PC-9 (cell line): ENCODE measurements at regions not wholly inside any gene's neighbourhood (a gene's known extent, or its start where the extent isn't known, plus 50 kb on each side); places are given as distances from the start of the nearest gene placed in this dataset.

Experiments
- BruUV-seq: library from RNA; stranded (reverse); fragments of 400-500 nt; replicated peaks from 2 replicates; lab custom pipeline; 2021; lab: Mats Ljungman, UMichigan
- CTCF ChIA-PET: fragments of 300-600 bp; sonication (Branson Sonifier 250); formaldehyde crosslinking; loops from one replicate; lab custom pipeline; 2022; ENCODE audit warnings: antibody characterized with exemption; lab: Charles Lee
- POLR2A ChIA-PET: fragments of 300-600 bp; sonication (Branson Sonifier 250); formaldehyde crosslinking; loops from one replicate; lab custom pipeline; 2022; ENCODE audit warnings: antibody characterized with exemption; ENCODE audit not compliant: unreplicated experiment; lab: Charles Lee
- DNase-seq, 2 experiments: peaks; one replicate each; pipeline versions ENCODE4 v3.0.0 to v3.0.0-alpha.2; 2015 to 2022; ENCODE audit warnings: mixed read lengths in 1 of 2
- H2AFZ ChIP-seq: fragments of 200-600 bp; sonication (generic); 2 replicates; pipeline ENCODE4 v1.8.1; 2017; ENCODE audit warnings: antibody characterized with exemption
- H3F3A ChIP-seq: fragments of 200-600 bp; sonication (generic); 2 replicates; pipeline ENCODE4 v1.8.1; 2017; ENCODE audit warnings: antibody characterized with exemption, mild to moderate bottlenecking, low read depth; ENCODE audit not compliant: insufficient read depth
- H3K27ac ChIP-seq: fragments of 200-600 bp; sonication (generic); 2 replicates; pipeline ENCODE4 v1.6.1; 2016; ENCODE audit warnings: mixed run types
- H3K27me3 ChIP-seq: fragments of 200-600 bp; sonication (generic); 2 replicates; pipeline ENCODE4 v1.6.1; 2016; ENCODE audit warnings: low read depth, mixed run types; ENCODE audit not compliant: insufficient read depth
- H3K36me3 ChIP-seq: fragments of 200-600 bp; sonication (generic); 2 replicates; pipeline ENCODE4 v1.6.1; 2016; ENCODE audit warnings: low read depth, mixed run types
- H3K4me1 ChIP-seq: fragments of 200-600 bp; sonication (generic); replicated peaks from 2 replicates; pipeline ENCODE4 v1.6.1; 2016; ENCODE audit warnings: mixed run types; ENCODE audit not compliant: insufficient read depth
- H3K4me2 ChIP-seq: fragments of 200-600 bp; sonication (generic); 2 replicates; pipeline ENCODE4 v1.6.1; 2017; ENCODE audit warnings: mixed run types
- H3K4me3 ChIP-seq: fragments of 200-600 bp; sonication (generic); 2 replicates; pipeline ENCODE4 v1.6.1; 2016; ENCODE audit warnings: mixed run types
- H3K79me2 ChIP-seq: fragments of 200-600 bp; sonication (generic); 2 replicates; pipeline ENCODE4 v1.6.1; 2017; ENCODE audit warnings: low read depth, mixed run types
- H3K9me2 ChIP-seq: fragments of 200-600 bp; sonication (generic); 2 replicates; pipeline ENCODE4 v1.8.1; 2017; ENCODE audit warnings: mild to moderate bottlenecking; ENCODE audit not compliant: insufficient read depth
- H3K9me3 ChIP-seq: fragments of 200-600 bp; sonication (generic); 2 replicates; pipeline ENCODE4 v1.8.1; 2016; ENCODE audit warnings: low read depth; ENCODE audit not compliant: insufficient read depth
- H4K20me1 ChIP-seq: fragments of 200-600 bp; sonication (generic); 2 replicates; pipeline ENCODE4 v1.8.1; 2017; ENCODE audit not compliant: insufficient read depth
- EZH2 ChIP-seq: fragments of 200-600 bp; sonication (generic); IDR thresholded peaks from 2 replicates; pipeline ENCODE4 v1.8.0; 2017; ENCODE audit warnings: antibody characterized with exemption, low read depth
- intact Hi-C: fragments of 100-400 bp; cut with micrococcal nuclease; formaldehyde crosslinking; loops from one replicate; pipeline ENCODE4 v1.10.0; 2022; ENCODE audit not compliant: unreplicated experiment
- TF ChIP-seq, protein P1 (sequence below): fragments of 200-600 bp; sonication (generic); conservative IDR thresholded peaks from 2 replicates; pipeline ENCODE4 v1.6.1; 2017; ENCODE audit warnings: mixed run types, antibody characterized with exemption, mild to moderate bottlenecking, moderate library complexity

DNA sequence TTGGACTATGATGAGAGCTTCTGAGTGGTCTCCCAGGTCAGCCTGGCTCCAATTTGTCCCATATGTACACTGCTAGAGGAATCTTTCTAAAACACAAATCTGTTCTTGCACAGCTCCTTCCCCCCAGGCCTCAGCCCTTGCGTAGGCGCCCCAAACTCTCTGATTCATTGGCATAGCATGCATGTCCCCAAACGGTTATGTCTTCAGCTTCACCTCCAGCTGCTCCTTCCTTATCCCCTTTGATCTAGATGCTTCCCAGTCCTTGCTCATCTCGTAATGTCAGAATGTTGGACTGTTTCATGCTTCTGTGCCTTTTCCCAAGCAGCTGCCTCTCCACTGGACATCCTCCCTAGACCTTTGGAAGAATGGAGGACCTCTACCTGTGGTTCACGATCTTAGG lies 60.1 kb upstream of the BASP1 start:
- no TSS peak for BruUV-seq
- H3K79me2 ChIP-seq = no peaks in the 10 kb centered on the region
- no peak overlapping the region for H3K27ac ChIP-seq
- no peak overlapping the region for H3K4me2 ChIP-seq
- H3K4me1 ChIP-seq = peaks cover 9% of the 10 kb centered on the region
- ChIA-PET POLR2A (interaction anchor here (0.5 kb wide), 1 partner anchor 12 kb away, joined by 4 read pairs; no protein-coding TSS in a partner anchor), CTCF (interaction anchor here (0.6 to 1.4 kb wide), 2 partner anchors 25 to 344 kb away, joined by 3 to 12 read pairs; no protein-coding TSS in a partner anchor)
- no peak for TF ChIP-seq EZH2
- TF ChIP-seq, protein P1, sequence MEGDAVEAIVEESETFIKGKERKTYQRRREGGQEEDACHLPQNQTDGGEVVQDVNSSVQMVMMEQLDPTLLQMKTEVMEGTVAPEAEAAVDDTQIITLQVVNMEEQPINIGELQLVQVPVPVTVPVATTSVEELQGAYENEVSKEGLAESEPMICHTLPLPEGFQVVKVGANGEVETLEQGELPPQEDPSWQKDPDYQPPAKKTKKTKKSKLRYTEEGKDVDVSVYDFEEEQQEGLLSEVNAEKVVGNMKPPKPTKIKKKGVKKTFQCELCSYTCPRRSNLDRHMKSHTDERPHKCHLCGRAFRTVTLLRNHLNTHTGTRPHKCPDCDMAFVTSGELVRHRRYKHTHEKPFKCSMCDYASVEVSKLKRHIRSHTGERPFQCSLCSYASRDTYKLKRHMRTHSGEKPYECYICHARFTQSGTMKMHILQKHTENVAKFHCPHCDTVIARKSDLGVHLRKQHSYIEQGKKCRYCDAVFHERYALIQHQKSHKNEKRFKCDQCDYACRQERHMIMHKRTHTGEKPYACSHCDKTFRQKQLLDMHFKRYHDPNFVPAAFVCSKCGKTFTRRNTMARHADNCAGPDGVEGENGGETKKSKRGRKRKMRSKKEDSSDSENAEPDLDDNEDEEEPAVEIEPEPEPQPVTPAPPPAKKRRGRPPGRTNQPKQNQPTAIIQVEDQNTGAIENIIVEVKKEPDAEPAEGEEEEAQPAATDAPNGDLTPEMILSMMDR = no peak
- intact Hi-C loops = no loop called here
- no peak for DNase-seq
- no peak overlapping the region for H3K4me3 ChIP-seq
- H3K27me3 ChIP-seq = no peaks in the 10 kb centered on the region
- H3K36me3 ChIP-seq = no peaks in the 10 kb centered on the region
- H4K20me1 ChIP-seq = no peaks in the 10 kb centered on the region
- H3K9me2 ChIP-seq = no peaks in the 10 kb centered on the region
- H3F3A ChIP-seq = peaks cover 4% of the 10 kb centered on the region; the same call in 1 of the 2 replicates
- no peak overlapping the region for H2AFZ ChIP-seq
- H3K9me3 ChIP-seq = 0 out of 2 replicates have a peak, but pooled peaks cover 5% of the 10 kb centered on the region

DNA sequence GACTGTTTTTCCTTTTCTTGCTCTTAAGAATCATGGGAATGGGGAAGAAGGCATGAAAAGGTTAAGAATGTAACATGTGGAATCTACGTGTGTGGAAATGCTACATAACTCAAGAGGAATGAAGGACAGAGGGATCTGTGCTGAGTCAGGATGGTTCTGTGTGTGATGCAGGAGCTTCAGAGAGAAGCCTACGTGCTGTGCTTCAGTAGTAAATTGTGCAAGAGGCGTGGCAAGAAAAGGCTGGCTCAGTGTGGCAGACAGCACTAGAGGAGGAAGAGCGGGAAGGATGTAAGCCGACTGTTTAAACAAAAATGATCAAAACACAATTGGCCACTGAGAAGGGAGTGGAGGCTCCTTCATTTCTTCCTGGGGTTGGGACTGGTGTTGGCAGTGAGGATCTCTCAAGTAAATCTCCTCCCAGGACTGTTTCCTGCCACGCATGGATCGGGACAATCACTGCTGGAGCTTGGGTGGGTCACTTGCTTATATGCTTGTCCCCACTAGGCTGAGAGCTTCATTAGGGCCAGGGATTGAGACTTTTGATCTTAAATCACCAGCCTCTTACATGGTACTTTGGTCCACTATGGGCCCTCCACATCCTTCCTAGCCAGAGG lies 59.4 kb upstream of the BASP1 start:
- Histone ChIP-seq H3F3A (peaks cover 4% of the 10 kb centered on the region; the same call in 1 of the 2 replicates), H3K36me3 (no peaks in the 10 kb centered on the region), H3K4me3 (no peak overlapping the region), H4K20me1 (no peaks in the 10 kb centered on the region), H3K27ac (no peak overlapping the region), H3K9me3 (0 out of 2 replicates have a peak, but pooled peaks cover 5% of the 10 kb centered on the region), H2AFZ (no peak overlapping the region), H3K4me1 (peaks cover 9% of the 10 kb centered on the region), H3K27me3 (no peaks in the 10 kb centered on the region), H3K79me2 (no peaks in the 10 kb centered on the region), H3K4me2 (no peak overlapping the region), H3K9me2 (no peaks in the 10 kb centered on the region)
- no TSS peak for BruUV-seq
- POLR2A ChIA-PET = interaction anchor here (0.7 kb wide), 1 partner anchor 20 kb away, joined by 3 read pairs; no protein-coding TSS in a partner anchor
- intact Hi-C loops = no loop called here
- CTCF ChIA-PET = interaction anchor here (1.4 kb wide), 1 partner anchor 25 kb away, joined by 3 read pairs; no protein-coding TSS in a partner anchor
- DNase-seq = no peak
- TF ChIP-seq, protein P1 = no peak
- TF ChIP-seq EZH2 = no peak

DNA sequence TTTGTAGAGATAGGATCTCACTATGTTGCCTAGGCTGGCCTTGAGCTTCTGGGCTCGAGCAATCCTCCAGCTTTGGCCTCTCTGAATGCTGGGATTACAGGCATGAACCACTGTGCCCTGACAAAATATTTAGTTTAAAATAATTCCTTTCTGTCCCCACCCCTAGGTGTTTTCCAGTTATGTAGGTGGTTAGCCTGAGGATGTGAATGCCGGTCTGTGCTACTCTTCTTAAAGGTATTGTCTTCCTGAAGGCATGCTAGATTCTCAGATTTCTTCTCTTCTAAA lies 56.7 kb upstream of the BASP1 start:
- Histone ChIP-seq H3K4me3 (no peak overlapping the region), H3K79me2 (no peaks in the 10 kb centered on the region), H3K9me2 (no peaks in the 10 kb centered on the region), H3K4me1 (no peaks in the 10 kb centered on the region), H3K4me2 (no peak overlapping the region), H3K36me3 (no peaks in the 10 kb centered on the region), H3F3A (no peaks in the 10 kb centered on the region), H3K27me3 (no peaks in the 10 kb centered on the region), H4K20me1 (no peaks in the 10 kb centered on the region), H3K9me3 (0 out of 2 replicates have a peak, but pooled peaks cover 5% of the 10 kb centered on the region), H2AFZ (no peak overlapping the region), H3K27ac (no peak overlapping the region)
- DNase-seq = peak in 1 of 2 experiments; percentile 24
- TF ChIP-seq, protein P1 = no peak
- no peak for TF ChIP-seq EZH2
- intact Hi-C loops = no loop called here
- no TSS peak for BruUV-seq
- ChIA-PET POLR2A (no interaction called here), CTCF (interaction anchor here (1.3 kb wide), 1 partner anchor 30 kb away, joined by 7 read pairs; no protein-coding TSS in a partner anchor)
